GM18951 (cell line): ENCODE measurements at regions not wholly inside any gene's neighbourhood (a gene's known extent, or its start where the extent isn't known, plus 50 kb on each side); places are given as distances from the start of the nearest gene placed in this dataset.

Experiments used
- POLR2A ChIP-seq: IDR thresholded peaks from 4 replicates; pipeline ENCODE4 v1.6.1; 2011; ENCODE audit warnings: mild to moderate bottlenecking; ENCODE audit not compliant: insufficient read length, insufficient read depth; ENCODE audit errors: extremely low read depth
- in situ Hi-C: fragments of 300-500 bp; cut with MboI; formaldehyde crosslinking; loops from one replicate; pipeline ENCODE4 v1.12.0; 2022; ENCODE audit warnings: low sequenced_read_pairs, mixed read lengths, inconsistent platforms; ENCODE audit not compliant: unreplicated experiment

GRCh38 chr17:71378036-71378435 is 742.8 kb upstream of the SOX9 start:
- no peak for TF ChIP-seq POLR2A
- in situ Hi-C loops: no loop called here

- in situ Hi-C loops: no loop called here
- TF ChIP-seq POLR2A: no peak
Observed at GRCh38 chr17:71378741-71379140, 742.1 kb upstream of the SOX9 start.

GRCh38 chr17:71379512-71379911 is 741.3 kb upstream of the SOX9 start:
- in situ Hi-C loops: no loop called here

GRCh38 chr17:71380535-71380934 is 740.3 kb upstream of the SOX9 start:
- no peak for TF ChIP-seq POLR2A
- in situ Hi-C loops: no loop called here

More at GRCh38 chr17:71379512-71379911, 741.3 kb upstream of the SOX9 start:
- TF ChIP-seq POLR2A: no peak

GRCh38 chr17:71380936-71381335 is 739.9 kb upstream of the SOX9 start:
- no peak for TF ChIP-seq POLR2A

GRCh38 chr17:71383091-71383490 is 737.7 kb upstream of the SOX9 start:
- no peak for TF ChIP-seq POLR2A
- in situ Hi-C loops: no loop called here

More at GRCh38 chr17:71380936-71381335, 739.9 kb upstream of the SOX9 start:
- in situ Hi-C loops: no loop called here

- in situ Hi-C loops: no loop called here
- no peak for TF ChIP-seq POLR2A
Observed at GRCh38 chr17:71387456-71387855, 733.4 kb upstream of the SOX9 start.

- in situ Hi-C loops: no loop called here
- TF ChIP-seq POLR2A: no peak
Observed at GRCh38 chr17:71392715-71393567, 727.9 kb upstream of the SOX9 start.

GRCh38 chr17:71395901-71396300 is 724.9 kb upstream of the SOX9 start:
- TF ChIP-seq POLR2A: no peak
- in situ Hi-C loops: no loop called here

GRCh38 chr17:71396711-71397110 is 724.1 kb upstream of the SOX9 start:
- in situ Hi-C loops: no loop called here
- TF ChIP-seq POLR2A: no peak

- in situ Hi-C loops: no loop called here
- TF ChIP-seq POLR2A: no peak
Observed at GRCh38 chr17:71398025-71398424, 722.8 kb upstream of the SOX9 start.

- TF ChIP-seq POLR2A: no peak
- in situ Hi-C loops: no loop called here
Observed at GRCh38 chr17:71398800-71399219, 722.0 kb upstream of the SOX9 start.

- in situ Hi-C loops: no loop called here
- no peak for TF ChIP-seq POLR2A
Observed at GRCh38 chr17:71399221-71399620, 721.6 kb upstream of the SOX9 start.

GRCh38 chr17:71399649-71400048 is 721.2 kb upstream of the SOX9 start:
- no peak for TF ChIP-seq POLR2A
- in situ Hi-C loops: no loop called here

- in situ Hi-C loops: no loop called here
- TF ChIP-seq POLR2A: no peak
Observed at GRCh38 chr17:71402007-71402406, 718.8 kb upstream of the SOX9 start.

GRCh38 chr17:71402661-71403141 is 718.1 kb upstream of the SOX9 start:
- no peak for TF ChIP-seq POLR2A
- in situ Hi-C loops: no loop called here
